CD14-positive monocyte (primary cell): ENCODE measurements at regions not wholly inside any gene's neighbourhood (a gene's known extent, or its start where the extent isn't known, plus 50 kb on each side); places are given as distances from the start of the nearest gene placed in this dataset.
A peak's percentile ranks its signal among the peaks of the same experiment; 100 is the strongest.

Source experiments
- DNase-seq, 3 donors: peaks; one replicate each; pipeline ENCODE4 v3.0.0-alpha.2; 2011 to 2022
- H2AFZ ChIP-seq: 2 replicates; pipeline ENCODE4 v1.6.0; 2012; ENCODE audit warnings: mild to moderate bottlenecking, low read depth, low read length, inconsistent platforms; ENCODE audit not compliant: insufficient read depth, poor library complexity, severe bottlenecking
- H3K27ac ChIP-seq, 2 donors: 1 replicate in 1 of 2; 2 replicates in 1 of 2; pipeline ENCODE4 v1.5.1; 2012 to 2013; ENCODE audit warnings: low read length in 2 of 2, control low read depth in 1 of 2, inconsistent platforms in 1 of 2, low read depth in 1 of 2, mild to moderate bottlenecking in 1 of 2
- H3K27me3 ChIP-seq, 2 donors: one replicate each; pipeline versions ENCODE4 v1.6.0 to v1.6.1; 2011 to 2013; ENCODE audit warnings: low read length in 2 of 2; ENCODE audit not compliant: control insufficient read depth in 2 of 2, insufficient read depth in 2 of 2
- H3K36me3 ChIP-seq, 2 donors: replicated peaks in 1 of 2; 1 replicate in 1 of 2; 2 replicates in 1 of 2; pipeline versions ENCODE4 v1.5.1 to v1.6.1; 2012 to 2013; ENCODE audit warnings: low read length in 2 of 2, control low read depth in 1 of 2, inconsistent platforms in 1 of 2, mild to moderate bottlenecking in 1 of 2; ENCODE audit not compliant: insufficient read depth in 2 of 2, control insufficient read depth in 1 of 2
- H3K4me1 ChIP-seq, 2 donors: 1 replicate in 1 of 2; 2 replicates in 1 of 2; pipeline versions ENCODE4 v1.5.1 to v1.6.1; 2012 to 2013; ENCODE audit warnings: low read length in 2 of 2, control low read depth in 1 of 2, inconsistent platforms in 1 of 2, mild to moderate bottlenecking in 1 of 2, moderate library complexity in 1 of 2; ENCODE audit not compliant: insufficient read depth in 2 of 2, control insufficient read depth in 1 of 2
- H3K4me2 ChIP-seq: replicated peaks from 2 replicates; pipeline ENCODE3; 2012; ENCODE audit warnings: low read length, moderate library complexity, mild to moderate bottlenecking; ENCODE audit not compliant: poor library complexity, severe bottlenecking; ENCODE audit errors: extremely low read depth
- H3K4me3 ChIP-seq, 3 experiments: fragments of 200-600 bp in 1 of 3; sonication (generic) in 1 of 3; replicated peaks in 1 of 3; 1 replicate in 2 of 3; 2 replicates in 1 of 3; pipeline ENCODE4 v1.5.1; 2011 to 2013; ENCODE audit warnings: low read length in 3 of 3, mild to moderate bottlenecking in 3 of 3, control low read depth in 2 of 3, low read depth in 2 of 3, inconsistent platforms in 1 of 3, moderate library complexity in 1 of 3
- H3K79me2 ChIP-seq: 2 replicates; pipeline ENCODE4 v1.6.0; 2012; ENCODE audit warnings: mild to moderate bottlenecking, control low read depth, inconsistent platforms, low read length, moderate library complexity; ENCODE audit not compliant: insufficient read depth
- H3K9ac ChIP-seq: 2 replicates; pipeline ENCODE4 v1.6.0; 2017; ENCODE audit warnings: low read length, mild to moderate bottlenecking; ENCODE audit not compliant: insufficient read depth, poor library complexity, severe bottlenecking
- H3K9me3 ChIP-seq, 2 donors: replicated peaks in 1 of 2; 1 replicate in 1 of 2; 2 replicates in 1 of 2; pipeline versions ENCODE4 v1.5.1 to v1.6.1; 2012 to 2013; ENCODE audit warnings: low read length in 2 of 2, control low read depth in 1 of 2; ENCODE audit not compliant: control insufficient read depth in 1 of 2, insufficient read depth in 1 of 2
- H4K20me1 ChIP-seq: 2 replicates; pipeline ENCODE4 v1.6.0; 2012; ENCODE audit warnings: mild to moderate bottlenecking, low read length, control low read depth, moderate library complexity; ENCODE audit not compliant: insufficient read depth
- H3K27ac Mint-ChIP-seq, 7 donors: one replicate each; pipeline ENCODE4 v1.8.0; 2020; ENCODE audit warnings: mild to moderate bottlenecking in 7 of 7, mixed read lengths in 7 of 7, moderate library complexity in 6 of 7, inconsistent platforms in 2 of 7
- H3K27me3 Mint-ChIP-seq, 3 donors: one replicate each; pipeline ENCODE4 v1.8.0; 2021 to 2022; ENCODE audit warnings: low read depth in 3 of 3, mild to moderate bottlenecking in 3 of 3, mixed read lengths in 3 of 3, moderate library complexity in 3 of 3, inconsistent platforms in 1 of 3
- H3K36me3 Mint-ChIP-seq, 2 donors: one replicate each; pipeline ENCODE4 v1.8.0; 2020; ENCODE audit warnings: mixed read lengths in 2 of 2, inconsistent platforms in 1 of 2, mild to moderate bottlenecking in 1 of 2
- H3K4me1 Mint-ChIP-seq: one replicate; pipeline ENCODE4 v1.8.0; 2020; ENCODE audit warnings: mild to moderate bottlenecking, mixed read lengths
- H3K4me3 Mint-ChIP-seq, 2 donors: one replicate each; pipeline ENCODE4 v1.8.0; 2020; ENCODE audit warnings: mild to moderate bottlenecking in 2 of 2, mixed read lengths in 2 of 2, moderate library complexity in 1 of 2
- H3K9me3 Mint-ChIP-seq, 7 donors: one replicate each; pipeline ENCODE4 v1.8.0; 2020 to 2022; ENCODE audit warnings: mixed read lengths in 7 of 7, mild to moderate bottlenecking in 6 of 7, moderate library complexity in 6 of 7, inconsistent platforms in 2 of 7
- CTCF ChIP-seq: fragments of 200-600 bp; IDR thresholded peaks from one replicate; pipeline ENCODE4 v1.8.0; 2022; ENCODE audit warnings: antibody characterized with exemption, mild to moderate bottlenecking
- WGBS: methylation state at CpG from one replicate; pipeline ENCODE4 v1.1.5; 2013; ENCODE audit warnings: missing lambda C conversion rate; ENCODE audit not compliant: insufficient coverage; 5-methylcytosine and 5-hydroxymethylcytosine counted together
- intact Hi-C, 2 donors: fragments of 100-400 bp; cut with micrococcal nuclease; formaldehyde crosslinking; loops; one replicate each; pipeline versions ENCODE4 v1.15.0 to v1.15.1; 2023

GRCh38 chr17:83174362-83175118, 95.1 kb downstream of the METRNL start:
- Histone ChIP-seq H3K4me2 (no peak overlapping the region), H3K36me3 (no peaks in the 10 kb centered on the region), H4K20me1 (no peaks in the 10 kb centered on the region), H3K4me1 (no peaks in the 10 kb centered on the region), H3K9me3 (no peaks in the 10 kb centered on the region), H3K27me3 (no peaks in the 10 kb centered on the region), H3K9ac (no peak overlapping the region), H3K27ac (no peak overlapping the region), H3K4me3 (no peak overlapping the region), H3K79me2 (no peaks in the 10 kb centered on the region), H2AFZ (no peak overlapping the region)
- intact Hi-C loops, result no loop called here
- Mint-ChIP-seq H3K4me1 (peaks cover 1% of the 10 kb centered on the region), H3K36me3 (no peaks in the 10 kb centered on the region), H3K27me3 (peaks cover 3 to 10% (median 9%) of the 10 kb centered on the region in 3 donors), H3K27ac (peak overlapping the region in 1 of 7 donors; percentile 31), H3K9me3 (peaks cover 0 to 2% (median 0%) of the 10 kb centered on the region in 7 donors), H3K4me3 (no peak overlapping the region)
- no peak for DNase-seq
- 92% methylated on average over 9 of the region's 13 CpGs for WGBS
- TF ChIP-seq CTCF, result no peak

GRCh38 chr17:83175119-83175821, 95.9 kb downstream of the METRNL start:
- H3K9ac ChIP-seq, result no peak overlapping the region
- no peaks in the 10 kb centered on the region for H3K4me1 ChIP-seq
- no peaks in the 10 kb centered on the region for H3K79me2 ChIP-seq
- H3K9me3 ChIP-seq, result no peaks in the 10 kb centered on the region
- no peaks in the 10 kb centered on the region for H3K27me3 ChIP-seq
- 94% methylated on average over 14 of the region's 16 CpGs for WGBS
- H3K4me3 ChIP-seq, result no peak overlapping the region
- H3K36me3 Mint-ChIP-seq, result no peaks in the 10 kb centered on the region
- peak overlapping the region in 1 of 7 donors; percentile 62 for H3K27ac Mint-ChIP-seq
- H3K27me3 Mint-ChIP-seq, result peaks cover under 1 to 9% (median 5%) of the 10 kb centered on the region in 3 donors
- no peak overlapping the region for H3K27ac ChIP-seq
- no peak for TF ChIP-seq CTCF
- no peak for DNase-seq
- H3K9me3 Mint-ChIP-seq, result peaks cover 0 to 2% (median 0%) of the 10 kb centered on the region in 7 donors
- no peaks in the 10 kb centered on the region for H4K20me1 ChIP-seq
- H3K4me2 ChIP-seq, result no peak overlapping the region
- no peaks in the 10 kb centered on the region for H3K36me3 ChIP-seq
- no peaks in the 10 kb centered on the region for H3K4me1 Mint-ChIP-seq
- no peak overlapping the region for H2AFZ ChIP-seq
- no peak overlapping the region for H3K4me3 Mint-ChIP-seq
- intact Hi-C loops, result no loop called here
